Colonic mucosa (tissue), 4 donors: ENCODE measurements at regions not wholly inside any gene's neighbourhood (a gene's known extent, or its start where the extent isn't known, plus 50 kb on each side); places are given as distances from the start of the nearest gene placed in this dataset.

Experiments
- DNase-seq: peaks from one replicate; pipeline ENCODE4 v3.0.0-alpha.2; 2020
- H3K27ac ChIP-seq: fragments of 200-600 bp; one replicate; pipeline ENCODE4 v1.8.0; 2021
- H3K27me3 ChIP-seq: fragments of 200-600 bp; one replicate; pipeline ENCODE4 v1.8.0; 2021
- H3K36me3 ChIP-seq: fragments of 200-600 bp; one replicate; pipeline ENCODE4 v1.8.0; 2021
- H3K4me1 ChIP-seq: fragments of 200-600 bp; one replicate; pipeline ENCODE4 v1.8.0; 2021; ENCODE audit warnings: mild to moderate bottlenecking
- H3K4me3 ChIP-seq: fragments of 200-600 bp; one replicate; pipeline ENCODE4 v1.8.0; 2021
- H3K9ac ChIP-seq, 2 donors: one replicate each; pipeline ENCODE4 v1.7.0; 2013; ENCODE audit warnings: control low read depth in 2 of 2, low read depth in 2 of 2, low read length in 2 of 2
- H3K9me3 ChIP-seq: fragments of 200-600 bp; one replicate; pipeline ENCODE4 v1.8.0; 2021
- CTCF ChIP-seq: fragments of 200-600 bp; IDR thresholded peaks from one replicate; pipeline ENCODE4 v1.8.0; 2022; ENCODE audit warnings: antibody characterized with exemption, mild to moderate bottlenecking
- intact Hi-C: fragments of 100-400 bp; cut with DNase I; formaldehyde crosslinking; loops from one replicate; pipeline ENCODE4 v1.14.1; 2022
- donor health status: healthy.
- donor health status: DM: no; HTN: no; CAD: no.
- donor health status: DM: no; HTN: no; CAD: no.

GRCh38 chr6:103734016-103734415, 1125.7 kb downstream of the HACE1 start:
- Histone ChIP-seq H3K36me3 (no peaks in the 10 kb centered on the region), H3K9me3 (no peaks in the 10 kb centered on the region), H3K27ac (no peak overlapping the region), H3K4me3 (no peak overlapping the region), H3K9ac (no peak overlapping the region), H3K4me1 (no peaks in the 10 kb centered on the region), H3K27me3 (no peaks in the 10 kb centered on the region)
- no peak for DNase-seq
- no peak for TF ChIP-seq CTCF
- intact Hi-C loops = no loop called here

GRCh38 chr6:103729658-103730057, 1130.1 kb downstream of the HACE1 start:
- Histone ChIP-seq H3K27ac (no peak overlapping the region), H3K4me3 (no peak overlapping the region), H3K4me1 (no peaks in the 10 kb centered on the region), H3K36me3 (no peaks in the 10 kb centered on the region), H3K9me3 (no peaks in the 10 kb centered on the region), H3K27me3 (no peaks in the 10 kb centered on the region), H3K9ac (no peak overlapping the region)
- DNase-seq = no peak
- intact Hi-C loops = no loop called here
- TF ChIP-seq CTCF = no peak

GRCh38 chr6:103723438-103724322, 1136.0 kb downstream of the HACE1 start:
- intact Hi-C loops = no loop called here
- Histone ChIP-seq H3K9me3 (no peaks in the 10 kb centered on the region), H3K27me3 (no peaks in the 10 kb centered on the region), H3K27ac (no peak overlapping the region), H3K4me1 (no peaks in the 10 kb centered on the region), H3K36me3 (no peaks in the 10 kb centered on the region), H3K4me3 (no peak overlapping the region), H3K9ac (no peak overlapping the region)
- no peak for TF ChIP-seq CTCF
- DNase-seq = no peak

- no peaks in the 10 kb centered on the region for H3K9me3 ChIP-seq
- no peak overlapping the region for H3K9ac ChIP-seq
- no peak for TF ChIP-seq CTCF
- intact Hi-C loops = no loop called here
- H3K27me3 ChIP-seq = no peaks in the 10 kb centered on the region
- no peaks in the 10 kb centered on the region for H3K4me1 ChIP-seq
- no peak overlapping the region for H3K27ac ChIP-seq
- H3K4me3 ChIP-seq = no peak overlapping the region
- H3K36me3 ChIP-seq = no peaks in the 10 kb centered on the region
- DNase-seq = no peak
Observed at GRCh38 chr6:103722683-103723082, 1137.0 kb downstream of the HACE1 start.

GRCh38 chr6:103721923-103722322, 1137.8 kb downstream of the HACE1 start:
- intact Hi-C loops = no loop called here
- DNase-seq = no peak
- Histone ChIP-seq H3K4me1 (no peaks in the 10 kb centered on the region), H3K36me3 (no peaks in the 10 kb centered on the region), H3K27ac (no peak overlapping the region), H3K4me3 (no peak overlapping the region), H3K27me3 (no peaks in the 10 kb centered on the region), H3K9ac (no peak overlapping the region), H3K9me3 (no peaks in the 10 kb centered on the region)
- no peak for TF ChIP-seq CTCF
